ENCODE measurements at regions not wholly inside any gene's neighbourhood (a gene's known extent, or its start where the extent isn't known, plus 50 kb on each side); places are given as distances from the start of the nearest gene placed in this dataset.

DNA sequence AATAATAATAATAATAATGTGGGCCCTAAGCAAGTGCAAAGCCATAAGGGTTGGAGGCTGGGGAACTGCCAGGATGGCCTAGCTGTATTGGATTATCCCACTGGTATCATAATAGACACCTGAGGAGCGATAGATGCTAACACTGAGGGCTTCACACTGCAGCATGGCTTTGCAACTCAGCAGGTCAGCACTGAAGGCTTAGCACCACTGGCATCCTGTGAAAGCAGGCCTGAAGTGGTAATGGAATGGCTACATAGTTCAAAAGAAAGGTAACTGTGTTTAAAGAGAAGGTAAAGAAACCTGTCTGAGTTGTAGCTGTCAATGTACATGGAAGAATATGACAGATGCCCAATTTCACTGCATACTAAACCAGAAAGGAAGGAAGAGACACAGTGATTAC lies 359.0 kb downstream of the OSTF1 start:
- Histone ChIP-seq H3K36me3 (ENCODE audit: insufficient read depth) (no peaks in the 10 kb centered on the region), H3K4me2 (no peak overlapping the region), H3K79me2 (replicated peaks; ENCODE audit: insufficient read depth) (no peaks in the 10 kb centered on the region), H3K27me3 (ENCODE audit: insufficient read depth) (no peaks in the 10 kb centered on the region), H2AFZ (no peak overlapping the region), H4K20me1 (replicated peaks; ENCODE audit: insufficient read depth) (no peaks in the 10 kb centered on the region), H3K4me3 (no peak overlapping the region), H3K9me2 (ENCODE audit: insufficient read depth) (peaks cover 11% of the 10 kb centered on the region), H3K4me1 (ENCODE audit: insufficient read depth) (peaks cover 3% of the 10 kb centered on the region), H3F3A (replicated peaks; ENCODE audit: low read depth) (no peaks in the 10 kb centered on the region), H3K27ac (ENCODE audit: low read depth) (no peak overlapping the region)
- Mint-ChIP-seq H3K4me1 (peaks cover 18% of the 10 kb centered on the region), H3K36me3 (ENCODE audit: low read depth) (0 out of 3 replicates have a peak, but pooled peaks cover 4% of the 10 kb centered on the region), H3K27me3 (ENCODE audit: insufficient read depth, low read depth, poor library complexity) (peaks cover 2% of the 10 kb centered on the region), H3K9me3 (no peaks in the 10 kb centered on the region; the same call in 2 of the 3 replicates), H3K27ac (no peak overlapping the region), H3K4me3 (no peak overlapping the region)
- no peak for DNase-seq (ENCODE audit: low spot score)
- ATAC-seq, result no peak
- TF ChIP-seq, protein P1, sequence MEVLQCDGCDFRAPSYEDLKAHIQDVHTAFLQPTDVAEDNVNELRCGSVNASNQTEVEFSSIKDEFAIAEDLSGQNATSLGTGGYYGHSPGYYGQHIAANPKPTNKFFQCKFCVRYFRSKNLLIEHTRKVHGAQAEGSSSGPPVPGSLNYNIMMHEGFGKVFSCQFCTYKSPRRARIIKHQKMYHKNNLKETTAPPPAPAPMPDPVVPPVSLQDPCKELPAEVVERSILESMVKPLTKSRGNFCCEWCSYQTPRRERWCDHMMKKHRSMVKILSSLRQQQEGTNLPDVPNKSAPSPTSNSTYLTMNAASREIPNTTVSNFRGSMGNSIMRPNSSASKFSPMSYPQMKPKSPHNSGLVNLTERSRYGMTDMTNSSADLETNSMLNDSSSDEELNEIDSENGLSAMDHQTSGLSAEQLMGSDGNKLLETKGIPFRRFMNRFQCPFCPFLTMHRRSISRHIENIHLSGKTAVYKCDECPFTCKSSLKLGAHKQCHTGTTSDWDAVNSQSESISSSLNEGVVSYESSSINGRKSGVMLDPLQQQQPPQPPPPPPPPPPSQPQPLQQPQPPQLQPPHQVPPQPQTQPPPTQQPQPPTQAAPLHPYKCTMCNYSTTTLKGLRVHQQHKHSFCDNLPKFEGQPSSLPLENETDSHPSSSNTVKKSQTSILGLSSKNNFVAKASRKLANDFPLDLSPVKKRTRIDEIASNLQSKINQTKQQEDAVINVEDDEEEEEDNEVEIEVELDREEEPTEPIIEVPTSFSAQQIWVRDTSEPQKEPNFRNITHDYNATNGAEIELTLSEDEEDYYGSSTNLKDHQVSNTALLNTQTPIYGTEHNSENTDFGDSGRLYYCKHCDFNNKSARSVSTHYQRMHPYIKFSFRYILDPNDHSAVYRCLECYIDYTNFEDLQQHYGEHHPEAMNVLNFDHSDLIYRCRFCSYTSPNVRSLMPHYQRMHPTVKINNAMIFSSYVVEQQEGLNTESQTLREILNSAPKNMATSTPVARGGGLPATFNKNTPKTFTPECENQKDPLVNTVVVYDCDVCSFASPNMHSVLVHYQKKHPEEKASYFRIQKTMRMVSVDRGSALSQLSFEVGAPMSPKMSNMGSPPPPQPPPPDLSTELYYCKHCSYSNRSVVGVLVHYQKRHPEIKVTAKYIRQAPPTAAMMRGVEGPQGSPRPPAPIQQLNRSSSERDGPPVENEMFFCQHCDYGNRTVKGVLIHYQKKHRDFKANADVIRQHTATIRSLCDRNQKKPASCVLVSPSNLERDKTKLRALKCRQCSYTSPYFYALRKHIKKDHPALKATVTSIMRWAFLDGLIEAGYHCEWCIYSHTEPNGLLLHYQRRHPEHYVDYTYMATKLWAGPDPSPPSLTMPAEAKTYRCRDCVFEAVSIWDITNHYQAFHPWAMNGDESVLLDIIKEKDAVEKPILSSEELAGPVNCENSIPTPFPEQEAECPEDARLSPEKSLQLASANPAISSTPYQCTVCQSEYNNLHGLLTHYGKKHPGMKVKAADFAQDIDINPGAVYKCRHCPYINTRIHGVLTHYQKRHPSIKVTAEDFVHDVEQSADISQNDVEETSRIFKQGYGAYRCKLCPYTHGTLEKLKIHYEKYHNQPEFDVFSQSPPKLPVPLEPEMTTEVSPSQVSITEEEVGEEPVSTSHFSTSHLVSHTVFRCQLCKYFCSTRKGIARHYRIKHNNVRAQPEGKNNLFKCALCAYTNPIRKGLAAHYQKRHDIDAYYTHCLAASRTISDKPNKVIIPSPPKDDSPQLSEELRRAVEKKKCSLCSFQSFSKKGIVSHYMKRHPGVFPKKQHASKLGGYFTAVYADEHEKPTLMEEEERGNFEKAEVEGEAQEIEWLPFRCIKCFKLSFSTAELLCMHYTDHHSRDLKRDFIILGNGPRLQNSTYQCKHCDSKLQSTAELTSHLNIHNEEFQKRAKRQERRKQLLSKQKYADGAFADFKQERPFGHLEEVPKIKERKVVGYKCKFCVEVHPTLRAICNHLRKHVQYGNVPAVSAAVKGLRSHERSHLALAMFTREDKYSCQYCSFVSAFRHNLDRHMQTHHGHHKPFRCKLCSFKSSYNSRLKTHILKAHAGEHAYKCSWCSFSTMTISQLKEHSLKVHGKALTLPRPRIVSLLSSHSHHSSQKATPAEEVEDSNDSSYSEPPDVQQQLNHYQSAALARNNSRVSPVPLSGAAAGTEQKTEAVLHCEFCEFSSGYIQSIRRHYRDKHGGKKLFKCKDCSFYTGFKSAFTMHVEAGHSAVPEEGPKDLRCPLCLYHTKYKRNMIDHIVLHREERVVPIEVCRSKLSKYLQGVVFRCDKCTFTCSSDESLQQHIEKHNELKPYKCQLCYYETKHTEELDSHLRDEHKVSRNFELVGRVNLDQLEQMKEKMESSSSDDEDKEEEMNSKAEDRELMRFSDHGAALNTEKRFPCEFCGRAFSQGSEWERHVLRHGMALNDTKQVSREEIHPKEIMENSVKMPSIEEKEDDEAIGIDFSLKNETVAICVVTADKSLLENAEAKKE (CRISPR knock-in tag; IDR thresholded peaks at IDR 0.05), result no peak
- TF ChIP-seq STAT1 (IDR thresholded peaks at IDR 0.05; ENCODE audit: unreplicated experiment) (no peak), CREB1 (CRISPR knock-in tag; IDR thresholded peaks at IDR 0.05; ENCODE audit: low read depth) (no peak), ZNF331 (CRISPR knock-in tag; IDR thresholded peaks at IDR 0.05; ENCODE audit: low read depth) (no peak), JUNB (IDR thresholded peaks at IDR 0.05; ENCODE audit: unreplicated experiment) (no peak), NANOG (IDR thresholded peaks at IDR 0.05; ENCODE audit: borderline replicate concordance) (no peak), ZNF114 (CRISPR knock-in tag; IDR thresholded peaks at IDR 0.05) (no peak), EZH2phosphoT487 (IDR thresholded peaks at IDR 0.05; ENCODE audit: unreplicated experiment) (no peak), POLR2AphosphoS5 (IDR thresholded peaks at IDR 0.05; ENCODE audit: low read depth) (no peak)
- TF ChIP-seq, protein P2, sequence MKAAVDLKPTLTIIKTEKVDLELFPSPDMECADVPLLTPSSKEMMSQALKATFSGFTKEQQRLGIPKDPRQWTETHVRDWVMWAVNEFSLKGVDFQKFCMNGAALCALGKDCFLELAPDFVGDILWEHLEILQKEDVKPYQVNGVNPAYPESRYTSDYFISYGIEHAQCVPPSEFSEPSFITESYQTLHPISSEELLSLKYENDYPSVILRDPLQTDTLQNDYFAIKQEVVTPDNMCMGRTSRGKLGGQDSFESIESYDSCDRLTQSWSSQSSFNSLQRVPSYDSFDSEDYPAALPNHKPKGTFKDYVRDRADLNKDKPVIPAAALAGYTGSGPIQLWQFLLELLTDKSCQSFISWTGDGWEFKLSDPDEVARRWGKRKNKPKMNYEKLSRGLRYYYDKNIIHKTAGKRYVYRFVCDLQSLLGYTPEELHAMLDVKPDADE (IDR thresholded peaks at IDR 0.05), result no peak
- TF ChIP-seq, protein P3, sequence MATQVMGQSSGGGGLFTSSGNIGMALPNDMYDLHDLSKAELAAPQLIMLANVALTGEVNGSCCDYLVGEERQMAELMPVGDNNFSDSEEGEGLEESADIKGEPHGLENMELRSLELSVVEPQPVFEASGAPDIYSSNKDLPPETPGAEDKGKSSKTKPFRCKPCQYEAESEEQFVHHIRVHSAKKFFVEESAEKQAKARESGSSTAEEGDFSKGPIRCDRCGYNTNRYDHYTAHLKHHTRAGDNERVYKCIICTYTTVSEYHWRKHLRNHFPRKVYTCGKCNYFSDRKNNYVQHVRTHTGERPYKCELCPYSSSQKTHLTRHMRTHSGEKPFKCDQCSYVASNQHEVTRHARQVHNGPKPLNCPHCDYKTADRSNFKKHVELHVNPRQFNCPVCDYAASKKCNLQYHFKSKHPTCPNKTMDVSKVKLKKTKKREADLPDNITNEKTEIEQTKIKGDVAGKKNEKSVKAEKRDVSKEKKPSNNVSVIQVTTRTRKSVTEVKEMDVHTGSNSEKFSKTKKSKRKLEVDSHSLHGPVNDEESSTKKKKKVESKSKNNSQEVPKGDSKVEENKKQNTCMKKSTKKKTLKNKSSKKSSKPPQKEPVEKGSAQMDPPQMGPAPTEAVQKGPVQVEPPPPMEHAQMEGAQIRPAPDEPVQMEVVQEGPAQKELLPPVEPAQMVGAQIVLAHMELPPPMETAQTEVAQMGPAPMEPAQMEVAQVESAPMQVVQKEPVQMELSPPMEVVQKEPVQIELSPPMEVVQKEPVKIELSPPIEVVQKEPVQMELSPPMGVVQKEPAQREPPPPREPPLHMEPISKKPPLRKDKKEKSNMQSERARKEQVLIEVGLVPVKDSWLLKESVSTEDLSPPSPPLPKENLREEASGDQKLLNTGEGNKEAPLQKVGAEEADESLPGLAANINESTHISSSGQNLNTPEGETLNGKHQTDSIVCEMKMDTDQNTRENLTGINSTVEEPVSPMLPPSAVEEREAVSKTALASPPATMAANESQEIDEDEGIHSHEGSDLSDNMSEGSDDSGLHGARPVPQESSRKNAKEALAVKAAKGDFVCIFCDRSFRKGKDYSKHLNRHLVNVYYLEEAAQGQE (IDR thresholded peaks at IDR 0.05; ENCODE audit: unreplicated experiment), result no peak
- TF ChIP-seq, protein P4, sequence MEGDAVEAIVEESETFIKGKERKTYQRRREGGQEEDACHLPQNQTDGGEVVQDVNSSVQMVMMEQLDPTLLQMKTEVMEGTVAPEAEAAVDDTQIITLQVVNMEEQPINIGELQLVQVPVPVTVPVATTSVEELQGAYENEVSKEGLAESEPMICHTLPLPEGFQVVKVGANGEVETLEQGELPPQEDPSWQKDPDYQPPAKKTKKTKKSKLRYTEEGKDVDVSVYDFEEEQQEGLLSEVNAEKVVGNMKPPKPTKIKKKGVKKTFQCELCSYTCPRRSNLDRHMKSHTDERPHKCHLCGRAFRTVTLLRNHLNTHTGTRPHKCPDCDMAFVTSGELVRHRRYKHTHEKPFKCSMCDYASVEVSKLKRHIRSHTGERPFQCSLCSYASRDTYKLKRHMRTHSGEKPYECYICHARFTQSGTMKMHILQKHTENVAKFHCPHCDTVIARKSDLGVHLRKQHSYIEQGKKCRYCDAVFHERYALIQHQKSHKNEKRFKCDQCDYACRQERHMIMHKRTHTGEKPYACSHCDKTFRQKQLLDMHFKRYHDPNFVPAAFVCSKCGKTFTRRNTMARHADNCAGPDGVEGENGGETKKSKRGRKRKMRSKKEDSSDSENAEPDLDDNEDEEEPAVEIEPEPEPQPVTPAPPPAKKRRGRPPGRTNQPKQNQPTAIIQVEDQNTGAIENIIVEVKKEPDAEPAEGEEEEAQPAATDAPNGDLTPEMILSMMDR (conservative IDR thresholded peaks at IDR 0.05; ENCODE audit: low read depth in 2 of 2), result no peak
